Neural crest cell (in vitro differentiated cells): ENCODE measurements at regions not wholly inside any gene's neighbourhood (a gene's known extent, or its start where the extent isn't known, plus 50 kb on each side); places are given as distances from the start of the nearest gene placed in this dataset.

Experiments
- DNase-seq: peaks from one replicate; pipeline ENCODE4 v3.0.0; 2021; ENCODE audit warnings: low read depth, mixed read lengths, low spot score
- H3K27ac Mint-ChIP-seq: one replicate; pipeline ENCODE4 v1.8.0; 2021; ENCODE audit warnings: mild to moderate bottlenecking, mixed read lengths; ENCODE audit not compliant: unreplicated experiment
- H3K27me3 Mint-ChIP-seq: 2 replicates; pipeline ENCODE4 v1.8.0; 2021; ENCODE audit warnings: low read depth, mild to moderate bottlenecking, mixed read lengths
- H3K36me3 Mint-ChIP-seq: 2 replicates; pipeline ENCODE4 v1.8.0; 2021; ENCODE audit warnings: low read depth, mild to moderate bottlenecking, mixed read lengths
- H3K4me1 Mint-ChIP-seq: 2 replicates; pipeline ENCODE4 v1.8.0; 2021; ENCODE audit warnings: mixed read lengths
- H3K4me3 Mint-ChIP-seq: one replicate; pipeline ENCODE4 v1.8.0; 2021; ENCODE audit warnings: mild to moderate bottlenecking, mixed read lengths
- H3K9me3 Mint-ChIP-seq: 2 replicates; pipeline ENCODE4 v1.8.0; 2021; ENCODE audit warnings: mixed read lengths
- TF ChIP-seq, protein P1 (sequence below): fragments of 200-600 bp; sonication (generic); conservative IDR thresholded peaks from 2 replicates; pipeline ENCODE4 v1.5.0; 2021; ENCODE audit warnings: antibody characterized with exemption, mild to moderate bottlenecking

DNA sequence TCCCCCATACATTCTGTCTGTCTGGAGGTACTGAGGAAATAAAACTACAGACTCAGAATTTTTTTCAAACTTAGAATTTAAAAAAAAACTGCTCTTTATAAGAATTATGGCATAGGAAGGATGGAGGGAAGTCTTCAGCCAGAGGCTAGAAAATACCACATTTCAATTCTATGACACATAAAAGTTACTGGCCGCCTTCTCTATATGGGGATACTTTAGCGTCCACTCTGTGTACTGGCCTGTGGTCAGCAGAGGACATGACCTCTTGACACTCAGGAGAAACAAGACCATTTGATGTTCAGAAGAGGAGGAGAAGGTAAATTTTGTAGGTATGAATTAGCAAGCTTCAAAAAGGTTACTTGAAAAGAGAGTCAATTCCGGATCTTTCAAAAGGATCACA, 417.4 kb downstream of the MFSD1 start:
- Mint-ChIP-seq H3K36me3 (no peaks in the 10 kb centered on the region), H3K4me1 (no peaks in the 10 kb centered on the region), H3K27me3 (peaks cover 18% of the 10 kb centered on the region), H3K9me3 (no peaks in the 10 kb centered on the region), H3K4me3 (no peak overlapping the region), H3K27ac (no peak overlapping the region)
- DNase-seq, result no peak
- TF ChIP-seq, protein P1, sequence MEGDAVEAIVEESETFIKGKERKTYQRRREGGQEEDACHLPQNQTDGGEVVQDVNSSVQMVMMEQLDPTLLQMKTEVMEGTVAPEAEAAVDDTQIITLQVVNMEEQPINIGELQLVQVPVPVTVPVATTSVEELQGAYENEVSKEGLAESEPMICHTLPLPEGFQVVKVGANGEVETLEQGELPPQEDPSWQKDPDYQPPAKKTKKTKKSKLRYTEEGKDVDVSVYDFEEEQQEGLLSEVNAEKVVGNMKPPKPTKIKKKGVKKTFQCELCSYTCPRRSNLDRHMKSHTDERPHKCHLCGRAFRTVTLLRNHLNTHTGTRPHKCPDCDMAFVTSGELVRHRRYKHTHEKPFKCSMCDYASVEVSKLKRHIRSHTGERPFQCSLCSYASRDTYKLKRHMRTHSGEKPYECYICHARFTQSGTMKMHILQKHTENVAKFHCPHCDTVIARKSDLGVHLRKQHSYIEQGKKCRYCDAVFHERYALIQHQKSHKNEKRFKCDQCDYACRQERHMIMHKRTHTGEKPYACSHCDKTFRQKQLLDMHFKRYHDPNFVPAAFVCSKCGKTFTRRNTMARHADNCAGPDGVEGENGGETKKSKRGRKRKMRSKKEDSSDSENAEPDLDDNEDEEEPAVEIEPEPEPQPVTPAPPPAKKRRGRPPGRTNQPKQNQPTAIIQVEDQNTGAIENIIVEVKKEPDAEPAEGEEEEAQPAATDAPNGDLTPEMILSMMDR, result no peak

DNA sequence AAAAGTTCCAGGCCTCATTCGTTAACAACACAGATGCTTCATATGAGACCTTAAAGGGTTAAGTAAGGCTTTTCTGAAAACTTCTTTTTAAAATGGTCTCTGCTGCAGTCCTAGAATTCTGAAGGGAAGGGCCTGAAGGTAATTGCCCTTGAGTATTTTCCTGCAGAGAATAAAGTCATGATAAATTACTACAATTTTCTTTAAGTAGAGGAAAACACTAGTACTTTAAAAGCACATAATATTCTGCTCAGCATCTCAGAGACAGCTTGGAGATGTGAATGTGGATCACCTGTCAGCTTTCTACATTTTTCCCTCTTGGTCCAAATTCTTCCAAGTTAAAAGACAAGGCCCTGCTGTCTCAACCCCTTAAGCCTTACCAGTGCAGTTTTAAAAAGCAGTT, 419.5 kb downstream of the MFSD1 start:
- H3K4me1 Mint-ChIP-seq, result no peaks in the 10 kb centered on the region
- no peaks in the 10 kb centered on the region for H3K9me3 Mint-ChIP-seq
- H3K27me3 Mint-ChIP-seq, result peaks cover 27% of the 10 kb centered on the region
- H3K27ac Mint-ChIP-seq, result no peak overlapping the region
- DNase-seq, result no peak
- no peaks in the 10 kb centered on the region for H3K36me3 Mint-ChIP-seq
- TF ChIP-seq, protein P1, result no peak
- H3K4me3 Mint-ChIP-seq, result no peak overlapping the region

DNA sequence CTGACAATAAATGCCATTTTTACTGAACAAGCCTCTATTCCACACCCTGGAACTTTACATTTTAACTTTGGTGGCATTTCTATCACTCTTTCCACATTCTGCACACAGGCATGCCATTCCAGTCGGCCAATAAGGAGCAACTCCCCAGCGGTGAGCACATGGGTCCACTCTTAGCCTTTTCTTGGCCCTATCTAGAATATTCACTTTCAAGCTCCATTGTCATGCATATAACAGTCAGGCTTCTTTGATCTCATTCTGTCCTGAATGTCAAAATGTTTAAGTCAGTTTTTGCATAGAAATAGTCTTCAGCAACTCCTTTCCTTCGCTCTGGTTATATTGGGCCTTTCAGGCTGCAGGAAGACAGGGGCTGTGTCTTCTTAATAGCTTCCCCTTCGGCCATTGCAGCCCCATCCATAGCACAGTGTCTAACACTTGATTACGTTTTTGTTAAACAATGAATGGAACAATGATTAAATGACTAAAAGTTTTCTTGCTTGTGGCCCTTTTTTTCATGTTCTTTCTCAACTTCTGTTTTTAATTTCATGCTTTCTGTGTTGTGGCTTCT, 427.3 kb downstream of the MFSD1 start:
- no peaks in the 10 kb centered on the region for H3K36me3 Mint-ChIP-seq
- peaks cover 5% of the 10 kb centered on the region for H3K4me1 Mint-ChIP-seq
- no peak for DNase-seq
- peaks cover 7% of the 10 kb centered on the region for H3K9me3 Mint-ChIP-seq
- H3K4me3 Mint-ChIP-seq, result no peak overlapping the region
- peaks cover 26% of the 10 kb centered on the region for H3K27me3 Mint-ChIP-seq
- TF ChIP-seq, protein P1, result no peak
- no peak overlapping the region for H3K27ac Mint-ChIP-seq

DNA sequence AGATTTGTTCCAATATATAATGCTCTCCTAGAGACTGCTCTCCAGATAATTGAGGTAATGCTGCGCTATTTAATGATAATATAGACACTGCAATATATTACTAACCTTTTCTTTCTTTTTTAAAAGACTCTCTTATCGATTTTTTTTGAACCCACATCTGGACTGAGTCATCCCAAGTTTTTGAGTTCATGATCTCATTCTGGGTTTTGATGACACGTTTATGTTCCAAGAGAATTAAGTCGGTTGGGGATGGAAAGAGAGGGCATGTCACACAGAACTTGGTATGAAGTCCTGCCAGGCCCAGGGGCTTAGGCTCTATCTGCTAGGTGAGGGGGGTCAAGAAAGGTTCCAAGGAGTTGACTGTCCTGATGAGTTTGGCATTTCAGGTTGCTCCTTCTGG, 431.1 kb downstream of the MFSD1 start:
- no peaks in the 10 kb centered on the region for H3K36me3 Mint-ChIP-seq
- peaks cover 16% of the 10 kb centered on the region for H3K27me3 Mint-ChIP-seq
- peaks cover 18% of the 10 kb centered on the region for H3K4me1 Mint-ChIP-seq
- TF ChIP-seq, protein P1, result no peak
- DNase-seq, result no peak
- no peak overlapping the region for H3K27ac Mint-ChIP-seq
- H3K4me3 Mint-ChIP-seq, result no peak overlapping the region
- H3K9me3 Mint-ChIP-seq, result peaks cover 7% of the 10 kb centered on the region

DNA sequence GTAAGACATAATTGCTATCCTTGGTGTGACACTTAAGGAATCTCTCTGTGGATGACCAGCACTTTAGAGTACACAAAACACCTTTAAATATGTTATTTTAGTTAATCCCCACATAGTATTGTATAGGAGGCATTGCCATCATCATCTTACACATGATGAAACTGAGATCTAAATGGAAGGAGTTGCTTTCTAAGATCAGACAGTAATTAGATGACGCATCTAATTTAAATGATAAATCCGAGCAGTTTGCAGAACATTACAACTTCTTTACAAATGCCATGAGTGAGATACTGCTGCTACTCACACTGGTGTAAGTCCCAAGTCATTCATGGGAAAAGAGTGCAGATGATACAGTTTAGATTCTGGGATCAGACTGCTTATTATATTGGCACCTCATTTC, 431.9 kb downstream of the MFSD1 start:
- Mint-ChIP-seq H3K36me3 (no peaks in the 10 kb centered on the region), H3K27ac (no peak overlapping the region), H3K27me3 (peaks cover 16% of the 10 kb centered on the region), H3K4me1 (peaks cover 18% of the 10 kb centered on the region), H3K9me3 (peaks cover 7% of the 10 kb centered on the region), H3K4me3 (no peak overlapping the region)
- TF ChIP-seq, protein P1, result no peak
- no peak for DNase-seq
